Smooth muscle cell (in vitro differentiated cells): ENCODE measurements at regions not wholly inside any gene's neighbourhood (a gene's known extent, or its start where the extent isn't known, plus 50 kb on each side); places are given as distances from the start of the nearest gene placed in this dataset.

Experiments
- DNase-seq: peaks from one replicate; lab custom pipeline; 2025; ENCODE audit not compliant: unreplicated experiment; lab: John Stamatoyannopoulos, UW
- H2AFZ ChIP-seq: fragments of 200-600 bp; sonication (generic); 2 replicates; pipeline ENCODE4 v1.6.0; 2016; ENCODE audit warnings: antibody characterized with exemption, low read depth, mild to moderate bottlenecking
- H3F3A ChIP-seq: fragments of 200-600 bp; sonication (generic); 2 replicates; pipeline ENCODE4 v1.6.0; 2017; ENCODE audit warnings: antibody characterized with exemption, low read depth
- H3K27ac ChIP-seq: fragments of 200-600 bp; sonication (generic); 2 replicates; pipeline ENCODE4 v1.5.1; 2016; ENCODE audit warnings: low read depth, mild to moderate bottlenecking
- H3K27me3 ChIP-seq: fragments of 200-600 bp; sonication (generic); 2 replicates; pipeline ENCODE4 v1.6.1; 2016; ENCODE audit warnings: low read depth, mild to moderate bottlenecking
- H3K36me3 ChIP-seq: fragments of 200-600 bp; sonication (generic); 2 replicates; pipeline ENCODE4 v1.5.1; 2016; ENCODE audit warnings: low read depth
- H3K4me1 ChIP-seq: fragments of 200-600 bp; sonication (generic); 2 replicates; pipeline ENCODE4 v1.5.1; 2016; ENCODE audit warnings: low read depth
- H3K4me2 ChIP-seq: fragments of 200-600 bp; sonication (generic); 2 replicates; pipeline ENCODE4 v1.6.0; 2016; ENCODE audit warnings: mild to moderate bottlenecking
- H3K4me3 ChIP-seq: fragments of 200-600 bp; sonication (generic); 2 replicates; pipeline ENCODE4 v1.5.1; 2016; ENCODE audit warnings: mild to moderate bottlenecking
- H3K79me2 ChIP-seq: fragments of 200-600 bp; sonication (generic); 2 replicates; pipeline ENCODE4 v1.6.0; 2016; ENCODE audit warnings: low read depth, mild to moderate bottlenecking
- H3K9ac ChIP-seq: fragments of 200-600 bp; sonication (generic); 2 replicates; pipeline ENCODE4 v1.6.0; 2016; ENCODE audit warnings: low read depth
- H3K9me3 ChIP-seq: fragments of 200-600 bp; sonication (generic); replicated peaks from 2 replicates; pipeline ENCODE4 v1.5.1; 2016; ENCODE audit warnings: low read depth
- H4K20me1 ChIP-seq: fragments of 200-600 bp; sonication (generic); 2 replicates; pipeline ENCODE4 v1.6.0; 2016; ENCODE audit warnings: low read depth
- CTCF ChIP-seq: fragments of 200-600 bp; sonication (generic); IDR thresholded peaks from 2 replicates; pipeline ENCODE4 v1.5.1; 2017; ENCODE audit warnings: borderline replicate concordance, mild to moderate bottlenecking, antibody characterized with exemption; ENCODE audit not compliant: insufficient read depth, poor library complexity, severe bottlenecking
- WGBS: methylation state at CpG from one replicate; pipeline ENCODE4 v1.1.7; 2016; ENCODE audit warnings: low lambda C conversion rate; 5-methylcytosine and 5-hydroxymethylcytosine counted together

- Histone ChIP-seq H3K36me3 (no peaks in the 10 kb centered on the region), H2AFZ (no peak overlapping the region), H3K4me1 (no peaks in the 10 kb centered on the region), H3F3A (no peaks in the 10 kb centered on the region), H4K20me1 (no peaks in the 10 kb centered on the region), H3K4me3 (no peak overlapping the region), H3K9me3 (no peaks in the 10 kb centered on the region), H3K79me2 (no peaks in the 10 kb centered on the region), H3K4me2 (no peak overlapping the region), H3K9ac (no peak overlapping the region), H3K27ac (no peak overlapping the region), H3K27me3 (no peaks in the 10 kb centered on the region)
- 54% methylated on average over 1 of the region's 1 CpG for WGBS
- no peak for TF ChIP-seq CTCF
- no peak for DNase-seq
Observed at GRCh38 chr15:38688761-38689160, 124.1 kb upstream of the RASGRP1 start.

- H4K20me1 ChIP-seq = no peaks in the 10 kb centered on the region
- 98% methylated on average over 2 of the region's 2 CpGs for WGBS
- H3K9me3 ChIP-seq = no peaks in the 10 kb centered on the region
- H3K27ac ChIP-seq = no peak overlapping the region
- H2AFZ ChIP-seq = no peak overlapping the region
- no peak for TF ChIP-seq CTCF
- H3K36me3 ChIP-seq = no peaks in the 10 kb centered on the region
- no peak overlapping the region for H3K4me2 ChIP-seq
- no peak overlapping the region for H3K9ac ChIP-seq
- no peaks in the 10 kb centered on the region for H3K4me1 ChIP-seq
- DNase-seq = no peak
- H3K4me3 ChIP-seq = no peak overlapping the region
- H3K79me2 ChIP-seq = no peaks in the 10 kb centered on the region
- H3K27me3 ChIP-seq = no peaks in the 10 kb centered on the region
- no peaks in the 10 kb centered on the region for H3F3A ChIP-seq
Observed at GRCh38 chr15:38689522-38689921, 124.9 kb upstream of the RASGRP1 start.

DNA sequence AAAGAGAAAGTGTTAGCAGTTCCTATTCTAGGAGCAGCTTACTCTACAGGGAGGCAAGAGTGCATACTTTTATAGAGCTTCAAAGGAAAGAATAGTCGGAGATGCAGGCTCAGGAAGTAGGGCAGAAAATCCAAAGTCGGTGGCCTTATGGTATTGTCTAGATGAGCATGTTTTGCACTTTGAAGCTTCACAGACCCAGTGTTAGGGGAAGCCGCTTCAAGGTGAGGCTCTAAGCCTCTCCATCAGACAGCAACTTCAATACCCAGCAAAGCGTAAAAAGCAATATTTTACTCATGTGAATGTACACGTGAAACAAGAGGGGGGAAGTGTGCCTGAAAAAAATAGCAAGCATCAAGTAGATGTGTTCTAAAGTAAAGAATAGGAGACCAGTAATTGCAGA lies 125.6 kb upstream of the RASGRP1 start:
- Histone ChIP-seq H3K27ac (no peak overlapping the region), H3K36me3 (no peaks in the 10 kb centered on the region), H3F3A (no peaks in the 10 kb centered on the region), H3K9me3 (no peaks in the 10 kb centered on the region), H4K20me1 (no peaks in the 10 kb centered on the region), H3K9ac (no peak overlapping the region), H3K79me2 (no peaks in the 10 kb centered on the region), H3K4me1 (no peaks in the 10 kb centered on the region), H3K4me2 (no peak overlapping the region), H2AFZ (no peak overlapping the region), H3K4me3 (no peak overlapping the region), H3K27me3 (no peaks in the 10 kb centered on the region)
- no peak for DNase-seq
- no peak for TF ChIP-seq CTCF
- WGBS = 82% methylated on average over 5 of the region's 5 CpGs

DNA sequence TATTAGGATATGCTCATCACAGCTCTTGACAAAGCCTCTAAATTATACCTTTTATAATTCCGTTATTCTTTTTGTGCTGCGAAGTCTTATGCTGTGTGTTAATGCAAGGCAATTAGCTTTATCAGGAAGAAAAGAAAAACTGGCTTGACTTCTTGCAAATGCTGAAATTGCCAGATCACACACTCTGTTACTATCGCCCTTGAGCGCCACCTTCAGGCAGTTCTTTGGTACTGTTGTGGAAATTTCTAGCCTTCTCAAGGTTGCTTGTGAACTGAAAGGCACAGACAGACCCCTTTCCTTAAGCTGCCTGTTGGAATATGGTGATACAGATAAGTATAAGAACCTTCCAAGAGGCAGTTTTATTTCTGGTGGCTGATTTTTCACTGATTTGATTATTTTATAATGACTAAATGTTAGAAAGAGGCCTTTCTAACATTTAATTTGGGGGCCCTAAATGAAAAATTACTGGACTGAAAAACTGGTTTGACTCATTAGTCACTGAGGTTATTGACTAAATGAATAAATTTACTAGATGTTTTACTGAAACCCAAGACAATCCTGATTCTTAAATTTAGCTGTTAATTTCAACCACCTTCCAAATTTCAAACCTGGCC lies 126.2 kb upstream of the RASGRP1 start:
- Histone ChIP-seq H3K4me3 (no peak overlapping the region), H3K27me3 (no peaks in the 10 kb centered on the region), H2AFZ (no peak overlapping the region), H3F3A (no peaks in the 10 kb centered on the region), H3K4me2 (no peak overlapping the region), H3K9ac (no peak overlapping the region), H4K20me1 (no peaks in the 10 kb centered on the region), H3K36me3 (no peaks in the 10 kb centered on the region), H3K27ac (no peak overlapping the region), H3K79me2 (no peaks in the 10 kb centered on the region), H3K9me3 (no peaks in the 10 kb centered on the region), H3K4me1 (no peaks in the 10 kb centered on the region)
- under 1% methylated on average over 4 of the region's 4 CpGs for WGBS
- TF ChIP-seq CTCF = peak; percentile 82
- peak; percentile 15 for DNase-seq
